HCT116 (cell line): ENCODE measurements at regions not wholly inside any gene's neighbourhood (a gene's known extent, or its start where the extent isn't known, plus 50 kb on each side); places are given as distances from the start of the nearest gene placed in this dataset.

Experiments
- EZH2 ChIP-seq: fragments of 200-600 bp; sonication (generic); IDR thresholded peaks from 2 replicates; pipeline ENCODE4 v1.6.1; 2017; ENCODE audit warnings: antibody characterized with exemption, mixed run types
- JUND ChIP-seq: IDR thresholded peaks from 2 replicates; pipeline ENCODE4 v1.6.1; 2012
- SRF ChIP-seq: IDR thresholded peaks from 2 replicates; pipeline ENCODE4 v1.6.1; 2012; ENCODE audit warnings: low read depth
- YY1 ChIP-seq: IDR thresholded peaks from 2 replicates; pipeline ENCODE4 v1.6.1; 2011; ENCODE audit warnings: low read length, low read depth, moderate library complexity, mild to moderate bottlenecking; ENCODE audit not compliant: insufficient replicate concordance; ENCODE audit errors: extremely low read depth
- TF ChIP-seq, protein P1 (sequence below), 3 experiments: fragments of 200-600 bp in 1 of 3; sonication (generic) in 1 of 3; IDR thresholded peaks in 2 of 3; conservative IDR thresholded peaks in 1 of 3; 2 replicates each; pipeline ENCODE4 v1.5.1; 2012 to 2017; ENCODE audit warnings: low read depth in 2 of 3, low read length in 2 of 3, antibody characterized with exemption in 1 of 3, borderline replicate concordance in 1 of 3, control low read depth in 1 of 3, mild to moderate bottlenecking in 1 of 3, mixed read lengths in 1 of 3, mixed run types in 1 of 3, moderate library complexity in 1 of 3; ENCODE audit not compliant: insufficient read depth in 1 of 3
- TF ChIP-seq, protein P2 (sequence below): IDR thresholded peaks from 2 replicates; pipeline ENCODE4 v1.6.1; 2011; ENCODE audit warnings: mild to moderate bottlenecking, low read length, moderate library complexity; ENCODE audit not compliant: insufficient replicate concordance; ENCODE audit errors: extremely low read depth

DNA sequence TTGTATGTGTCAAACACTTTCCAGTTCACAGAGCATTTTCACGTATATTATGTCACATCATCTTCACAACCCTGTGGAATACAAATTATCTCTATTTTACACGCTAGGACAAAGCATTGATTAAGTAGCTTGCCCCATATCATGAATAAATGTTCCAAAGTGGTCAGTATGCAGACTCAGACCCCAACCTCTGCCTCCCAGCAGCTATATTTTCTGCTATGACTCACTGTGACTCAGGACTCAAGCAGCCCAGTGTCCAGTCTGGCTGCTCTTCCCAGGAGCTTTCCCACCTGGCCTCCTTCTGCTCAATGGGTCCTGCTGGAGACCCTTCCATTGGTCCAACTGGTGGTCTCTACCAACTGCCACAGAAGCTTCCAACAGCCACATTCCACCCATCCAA lies 56.0 kb upstream of the RAP1A start:
- TF ChIP-seq, protein P1, sequence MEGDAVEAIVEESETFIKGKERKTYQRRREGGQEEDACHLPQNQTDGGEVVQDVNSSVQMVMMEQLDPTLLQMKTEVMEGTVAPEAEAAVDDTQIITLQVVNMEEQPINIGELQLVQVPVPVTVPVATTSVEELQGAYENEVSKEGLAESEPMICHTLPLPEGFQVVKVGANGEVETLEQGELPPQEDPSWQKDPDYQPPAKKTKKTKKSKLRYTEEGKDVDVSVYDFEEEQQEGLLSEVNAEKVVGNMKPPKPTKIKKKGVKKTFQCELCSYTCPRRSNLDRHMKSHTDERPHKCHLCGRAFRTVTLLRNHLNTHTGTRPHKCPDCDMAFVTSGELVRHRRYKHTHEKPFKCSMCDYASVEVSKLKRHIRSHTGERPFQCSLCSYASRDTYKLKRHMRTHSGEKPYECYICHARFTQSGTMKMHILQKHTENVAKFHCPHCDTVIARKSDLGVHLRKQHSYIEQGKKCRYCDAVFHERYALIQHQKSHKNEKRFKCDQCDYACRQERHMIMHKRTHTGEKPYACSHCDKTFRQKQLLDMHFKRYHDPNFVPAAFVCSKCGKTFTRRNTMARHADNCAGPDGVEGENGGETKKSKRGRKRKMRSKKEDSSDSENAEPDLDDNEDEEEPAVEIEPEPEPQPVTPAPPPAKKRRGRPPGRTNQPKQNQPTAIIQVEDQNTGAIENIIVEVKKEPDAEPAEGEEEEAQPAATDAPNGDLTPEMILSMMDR (IDR thresholded peaks at IDR 0.05 in 2 of 3, conservative IDR thresholded peaks at IDR 0.05 in 1 of 3; ENCODE audit: borderline replicate concordance in 1 of 3, insufficient read depth in 1 of 3, low read depth in 2 of 3, low read length in 2 of 3), result no peak
- TF ChIP-seq SRF, result no peak
- TF ChIP-seq, protein P2, sequence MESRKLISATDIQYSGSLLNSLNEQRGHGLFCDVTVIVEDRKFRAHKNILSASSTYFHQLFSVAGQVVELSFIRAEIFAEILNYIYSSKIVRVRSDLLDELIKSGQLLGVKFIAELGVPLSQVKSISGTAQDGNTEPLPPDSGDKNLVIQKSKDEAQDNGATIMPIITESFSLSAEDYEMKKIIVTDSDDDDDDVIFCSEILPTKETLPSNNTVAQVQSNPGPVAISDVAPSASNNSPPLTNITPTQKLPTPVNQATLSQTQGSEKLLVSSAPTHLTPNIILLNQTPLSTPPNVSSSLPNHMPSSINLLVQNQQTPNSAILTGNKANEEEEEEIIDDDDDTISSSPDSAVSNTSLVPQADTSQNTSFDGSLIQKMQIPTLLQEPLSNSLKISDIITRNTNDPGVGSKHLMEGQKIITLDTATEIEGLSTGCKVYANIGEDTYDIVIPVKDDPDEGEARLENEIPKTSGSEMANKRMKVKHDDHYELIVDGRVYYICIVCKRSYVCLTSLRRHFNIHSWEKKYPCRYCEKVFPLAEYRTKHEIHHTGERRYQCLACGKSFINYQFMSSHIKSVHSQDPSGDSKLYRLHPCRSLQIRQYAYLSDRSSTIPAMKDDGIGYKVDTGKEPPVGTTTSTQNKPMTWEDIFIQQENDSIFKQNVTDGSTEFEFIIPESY, result no peak
- TF ChIP-seq JUND, result peak; percentile 51
- TF ChIP-seq YY1, result no peak
- no peak for TF ChIP-seq EZH2
